ENCODE measurements at regions not wholly inside any gene's neighbourhood (a gene's known extent, or its start where the extent isn't known, plus 50 kb on each side); places are given as distances from the start of the nearest gene placed in this dataset.

GRCh38 chrX:26352891-26353430 is 137.0 kb downstream of the MAGEB5 start:
- Histone ChIP-seq H3K36me3 (ENCODE audit: control insufficient read depth, insufficient read depth, low read length) (no peaks in the 10 kb centered on the region), H3K9me3 (ENCODE audit: control insufficient read depth, insufficient read depth, low read length) (no peaks in the 10 kb centered on the region), H3K4me1 (ENCODE audit: control insufficient read depth, insufficient read depth, low read length) (no peaks in the 10 kb centered on the region), H3K27ac (ENCODE audit: low read length) (no peak overlapping the region), H3K4me3 (ENCODE audit: low read length) (no peak overlapping the region), H3K27me3 (ENCODE audit: control insufficient read depth, insufficient read depth, low read length) (no peaks in the 10 kb centered on the region)
- no peak for DNase-seq (ENCODE audit: low read depth, low spot score)
- 100% methylated on average over 1 of the region's 3 CpGs for WGBS (ENCODE audit: insufficient coverage, insufficient read length)

- no CpG with 5 or more reads among the region's 4 CpGs for WGBS (ENCODE audit: insufficient coverage, insufficient read length)
- Histone ChIP-seq H3K4me1 (ENCODE audit: control insufficient read depth, insufficient read depth, low read length) (no peaks in the 10 kb centered on the region), H3K36me3 (ENCODE audit: control insufficient read depth, insufficient read depth, low read length) (no peaks in the 10 kb centered on the region), H3K9me3 (ENCODE audit: control insufficient read depth, insufficient read depth, low read length) (no peaks in the 10 kb centered on the region), H3K4me3 (ENCODE audit: low read length) (no peak overlapping the region), H3K27me3 (ENCODE audit: control insufficient read depth, insufficient read depth, low read length) (no peaks in the 10 kb centered on the region), H3K27ac (ENCODE audit: low read length) (no peak overlapping the region)
- no peak for DNase-seq (ENCODE audit: low read depth, low spot score)
Observed at GRCh38 chrX:26347171-26347570, 131.2 kb downstream of the MAGEB5 start.

GRCh38 chrX:26334232-26334631 is 118.3 kb downstream of the MAGEB5 start:
- Histone ChIP-seq H3K9me3 (ENCODE audit: control insufficient read depth, insufficient read depth, low read length) (no peaks in the 10 kb centered on the region), H3K27ac (ENCODE audit: low read length) (no peak overlapping the region), H3K4me3 (ENCODE audit: low read length) (no peak overlapping the region), H3K4me1 (ENCODE audit: control insufficient read depth, insufficient read depth, low read length) (no peaks in the 10 kb centered on the region), H3K27me3 (ENCODE audit: control insufficient read depth, insufficient read depth, low read length) (no peaks in the 10 kb centered on the region), H3K36me3 (ENCODE audit: control insufficient read depth, insufficient read depth, low read length) (no peaks in the 10 kb centered on the region)
- WGBS (ENCODE audit: insufficient coverage, insufficient read length), result no CpG with 5 or more reads among the region's 8 CpGs
- DNase-seq (ENCODE audit: low read depth, low spot score), result no peak

GRCh38 chrX:26328608-26329319 is 112.8 kb downstream of the MAGEB5 start:
- no peaks in the 10 kb centered on the region for H3K9me3 ChIP-seq (ENCODE audit: control insufficient read depth, insufficient read depth, low read length)
- H3K36me3 ChIP-seq (ENCODE audit: control insufficient read depth, insufficient read depth, low read length), result no peaks in the 10 kb centered on the region
- H3K27ac ChIP-seq (ENCODE audit: low read length), result no peak overlapping the region
- no peak overlapping the region for H3K4me3 ChIP-seq (ENCODE audit: low read length)
- no peaks in the 10 kb centered on the region for H3K4me1 ChIP-seq (ENCODE audit: control insufficient read depth, insufficient read depth, low read length)
- WGBS (ENCODE audit: insufficient coverage, insufficient read length), result no CpG with 5 or more reads among the region's 3 CpGs
- no peaks in the 10 kb centered on the region for H3K27me3 ChIP-seq (ENCODE audit: control insufficient read depth, insufficient read depth, low read length)
- DNase-seq (ENCODE audit: low read depth, low spot score), result no peak

GRCh38 chrX:26309262-26309661 is 93.3 kb downstream of the MAGEB5 start:
- no peaks in the 10 kb centered on the region for H3K9me3 ChIP-seq (ENCODE audit: control insufficient read depth, insufficient read depth, low read length)
- no peaks in the 10 kb centered on the region for H3K4me1 ChIP-seq (ENCODE audit: control insufficient read depth, insufficient read depth, low read length)
- DNase-seq (ENCODE audit: low read depth, low spot score), result no peak
- no peaks in the 10 kb centered on the region for H3K27me3 ChIP-seq (ENCODE audit: control insufficient read depth, insufficient read depth, low read length)
- no peaks in the 10 kb centered on the region for H3K36me3 ChIP-seq (ENCODE audit: control insufficient read depth, insufficient read depth, low read length)
- no peak overlapping the region for H3K4me3 ChIP-seq (ENCODE audit: low read length)
- no peak overlapping the region for H3K27ac ChIP-seq (ENCODE audit: low read length)

- Histone ChIP-seq H3K27ac (ENCODE audit: low read length) (no peak overlapping the region), H3K4me1 (ENCODE audit: control insufficient read depth, insufficient read depth, low read length) (no peaks in the 10 kb centered on the region), H3K4me3 (ENCODE audit: low read length) (no peak overlapping the region), H3K27me3 (ENCODE audit: control insufficient read depth, insufficient read depth, low read length) (no peaks in the 10 kb centered on the region), H3K9me3 (ENCODE audit: control insufficient read depth, insufficient read depth, low read length) (no peaks in the 10 kb centered on the region), H3K36me3 (ENCODE audit: control insufficient read depth, insufficient read depth, low read length) (no peaks in the 10 kb centered on the region)
- DNase-seq (ENCODE audit: low read depth, low spot score), result no peak
- no CpG with 5 or more reads among the region's 1 CpG for WGBS (ENCODE audit: insufficient coverage, insufficient read length)
Observed at GRCh38 chrX:26295425-26295824, 79.5 kb downstream of the MAGEB5 start.

- Histone ChIP-seq H3K27ac (ENCODE audit: low read length) (no peak overlapping the region), H3K4me1 (ENCODE audit: control insufficient read depth, insufficient read depth, low read length) (no peaks in the 10 kb centered on the region), H3K36me3 (ENCODE audit: control insufficient read depth, insufficient read depth, low read length) (no peaks in the 10 kb centered on the region), H3K27me3 (ENCODE audit: control insufficient read depth, insufficient read depth, low read length) (no peaks in the 10 kb centered on the region), H3K9me3 (ENCODE audit: control insufficient read depth, insufficient read depth, low read length) (no peaks in the 10 kb centered on the region; the same call in 1 of the 2 replicates), H3K4me3 (ENCODE audit: low read length) (no peak overlapping the region)
- no CpG with 5 or more reads among the region's 9 CpGs for WGBS (ENCODE audit: insufficient coverage, insufficient read length)
- DNase-seq (ENCODE audit: low read depth, low spot score), result no peak
Observed at GRCh38 chrX:26286836-26287235, 70.9 kb downstream of the MAGEB5 start.

Data from iPS DF 6.9 (cell line).